ENCODE measurements at regions not wholly inside any gene's neighbourhood (a gene's known extent, or its start where the extent isn't known, plus 50 kb on each side); places are given as distances from the start of the nearest gene placed in this dataset.

DNA sequence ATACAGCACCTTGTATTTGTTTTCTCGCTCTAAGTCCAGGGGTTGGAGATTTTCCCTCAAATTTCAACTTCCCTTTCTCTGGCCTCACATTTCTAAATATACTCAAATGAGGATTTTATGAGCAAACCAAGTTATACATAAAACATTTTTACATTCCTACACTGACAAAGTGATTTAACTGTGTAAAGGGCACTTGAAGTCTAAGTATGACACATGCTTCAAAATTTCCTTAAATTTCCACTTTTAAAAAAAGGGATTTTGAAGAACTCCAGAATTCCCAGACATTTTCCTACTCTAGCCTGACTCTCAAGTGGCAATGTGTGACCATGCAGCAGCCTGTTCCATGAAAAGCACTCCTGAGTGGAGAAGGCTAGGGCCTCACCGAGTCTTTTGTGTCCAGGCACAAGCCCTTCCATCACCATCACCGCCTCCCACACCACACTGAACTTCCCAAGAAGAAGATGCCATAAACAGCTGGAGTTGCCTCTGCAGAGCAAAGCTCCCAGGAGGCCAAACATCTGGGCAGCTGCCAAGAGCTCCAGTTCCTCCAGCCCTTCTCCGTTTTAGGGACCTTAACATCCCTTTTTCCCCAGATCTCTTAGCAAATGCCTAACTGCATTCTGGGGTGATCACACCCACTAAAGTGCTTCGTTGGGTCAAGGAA lies 68.9 kb downstream of the NCR2 start:
- no peak for DNase-seq (ENCODE audit: low read depth)

DNA sequence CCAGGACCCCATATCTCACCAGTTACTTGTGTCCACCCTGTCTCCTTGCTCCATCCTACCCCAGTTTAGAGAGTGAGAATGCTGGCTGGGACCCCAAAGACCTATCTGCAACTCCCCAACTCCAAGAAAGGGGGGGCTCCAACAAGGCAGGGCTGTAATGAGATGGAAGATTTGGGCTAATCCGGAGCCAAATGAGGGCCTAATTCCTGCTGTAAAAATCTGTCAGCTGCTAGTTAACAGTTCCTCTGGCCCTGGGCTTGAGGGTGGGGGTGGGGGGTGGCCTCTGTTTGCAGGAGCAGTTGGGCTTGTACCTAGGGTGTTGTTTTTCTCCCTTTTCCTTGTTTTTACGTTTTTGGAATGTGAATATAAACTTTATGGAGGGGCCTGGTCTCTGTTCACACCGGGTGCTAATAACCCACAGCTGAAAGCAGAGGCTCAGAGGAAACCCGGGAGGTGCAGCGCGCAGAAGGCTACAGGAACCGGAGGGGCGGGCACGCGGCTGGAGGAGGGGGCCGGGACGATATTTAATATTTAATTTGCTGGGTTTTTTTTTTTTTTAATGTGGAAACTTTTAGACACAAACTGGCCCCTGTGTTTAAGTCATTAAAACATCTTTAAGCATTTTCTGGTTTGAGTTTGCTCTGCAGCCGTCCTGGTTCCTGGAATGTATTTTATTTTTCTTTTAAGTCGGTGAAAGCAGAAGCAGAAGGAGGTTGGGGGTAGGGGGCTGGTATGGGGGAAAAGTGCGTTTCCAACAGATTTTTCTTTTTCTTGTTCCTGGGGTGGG lies 70.7 kb downstream of the NCR2 start:
- DNase-seq (ENCODE audit: low read depth), result no peak

DNA sequence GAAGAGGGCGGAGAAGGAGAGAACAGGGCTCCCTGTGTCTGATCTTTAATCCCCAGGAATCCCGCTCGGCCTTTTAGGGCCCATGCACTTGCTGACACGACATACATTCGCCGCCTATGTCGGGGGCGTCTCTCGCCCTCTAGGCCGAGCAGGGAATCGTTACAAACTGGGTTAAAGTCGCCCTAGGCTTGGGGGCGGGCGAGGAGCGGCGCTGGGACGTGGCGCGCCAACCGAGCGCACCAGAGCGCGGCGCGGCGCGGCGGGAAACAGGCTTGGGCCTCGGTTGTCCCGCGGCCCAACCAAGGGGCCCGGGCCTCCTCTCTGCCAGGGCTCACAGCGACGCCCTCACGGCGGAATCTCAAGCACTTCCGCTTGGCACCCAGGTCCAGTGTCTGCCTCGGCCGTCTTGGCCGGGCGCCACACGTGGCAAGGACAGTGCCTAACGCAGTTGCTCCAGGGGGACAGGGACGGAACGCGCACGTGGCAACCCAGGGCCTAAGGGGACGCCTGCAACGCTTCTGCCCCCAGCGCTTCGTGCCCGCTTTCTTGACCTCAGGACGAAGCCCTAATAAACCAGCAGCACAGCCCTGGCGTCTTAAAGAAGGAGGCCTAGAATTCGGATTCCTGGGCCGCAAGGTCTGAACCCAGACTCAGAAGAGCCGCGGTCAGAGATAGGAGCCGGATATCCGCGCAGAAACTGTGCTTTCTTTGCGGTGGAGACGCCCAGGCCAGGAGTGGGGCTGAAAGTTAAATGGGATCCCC lies 71.5 kb downstream of the NCR2 start:
- DNase-seq (ENCODE audit: low read depth), result no peak

DNA sequence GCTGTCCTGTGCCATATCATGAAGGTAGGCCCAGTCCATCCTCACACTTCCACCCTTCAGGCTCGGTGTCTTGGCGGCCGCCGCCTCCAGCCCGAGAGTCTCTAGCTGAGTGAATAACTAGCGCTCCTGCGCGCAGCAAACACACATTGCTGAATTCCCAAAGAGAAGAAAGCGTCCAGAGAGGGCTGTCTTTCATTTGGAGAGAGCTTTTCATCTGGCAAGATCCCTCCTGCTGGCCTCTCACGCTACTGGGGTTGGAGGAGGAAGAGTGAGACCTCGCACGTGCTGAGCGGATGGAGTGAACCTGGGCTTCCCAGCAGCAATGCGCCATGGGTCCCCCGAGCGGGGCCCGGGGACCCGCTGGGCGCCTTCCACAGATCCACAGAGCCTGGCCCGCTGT lies 73.2 kb downstream of the NCR2 start:
- DNase-seq (ENCODE audit: low read depth), result no peak

DNA sequence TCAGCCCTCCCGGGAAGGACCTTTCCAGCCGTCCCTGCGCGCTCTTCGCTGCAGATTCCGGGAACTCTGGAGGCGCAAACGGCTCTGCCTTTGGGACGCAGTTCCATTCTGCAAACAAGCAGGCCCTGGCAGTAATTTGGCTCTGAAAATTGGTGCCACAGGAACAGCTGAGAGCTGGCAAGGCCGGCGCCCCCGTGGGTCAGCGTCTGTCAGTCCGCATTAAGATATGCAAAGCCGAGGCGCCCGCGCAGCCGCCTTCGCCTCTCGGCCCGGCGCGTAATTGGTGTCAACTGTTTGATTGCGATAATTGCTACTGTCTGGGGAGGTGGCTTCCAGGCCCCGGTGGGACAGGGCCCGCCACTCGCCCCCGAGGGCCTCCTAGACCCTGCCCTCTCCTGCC lies 73.6 kb downstream of the NCR2 start:
- DNase-seq (ENCODE audit: low read depth), result no peak

DNA sequence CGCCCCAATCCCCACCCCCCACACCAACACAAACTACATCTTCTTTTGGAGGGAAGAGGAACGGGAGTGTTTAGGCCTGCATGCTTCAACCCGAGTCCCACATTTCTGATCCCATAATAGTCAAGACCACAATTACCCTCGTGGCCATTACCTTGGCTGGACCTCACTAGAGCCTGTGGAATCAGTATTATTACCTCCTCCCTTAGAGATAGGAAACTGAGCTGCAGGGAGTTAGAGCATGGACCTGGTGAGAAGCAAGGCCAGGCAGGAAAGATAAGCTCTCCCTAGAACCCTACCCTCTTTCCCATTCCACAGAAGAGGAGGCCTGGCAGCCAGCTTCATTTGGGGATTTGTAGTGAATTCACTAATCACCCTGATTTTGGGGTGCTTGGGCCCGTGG lies 74.1 kb downstream of the NCR2 start:
- DNase-seq (ENCODE audit: low read depth), result no peak

DNA sequence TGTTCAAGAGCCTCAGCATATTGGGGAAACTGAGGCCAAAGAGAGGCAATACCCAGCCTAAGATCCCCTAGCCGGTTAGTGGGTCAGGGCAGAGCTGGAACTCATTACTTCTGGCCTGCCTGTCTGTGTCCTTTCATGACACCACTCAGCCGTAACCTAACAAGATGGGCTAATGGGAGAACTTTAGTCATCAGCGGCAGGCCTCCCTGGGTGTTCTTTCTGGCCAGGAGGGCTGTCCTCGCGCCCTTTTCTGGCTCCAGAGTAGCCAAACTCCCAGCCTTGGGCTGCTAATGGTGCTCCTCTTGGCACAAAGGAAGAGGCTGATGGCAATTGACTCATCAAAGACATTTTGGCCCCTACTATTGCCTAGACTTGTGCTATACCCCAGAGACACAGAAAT lies 76.6 kb downstream of the NCR2 start:
- no peak for DNase-seq (ENCODE audit: low read depth)

DNA sequence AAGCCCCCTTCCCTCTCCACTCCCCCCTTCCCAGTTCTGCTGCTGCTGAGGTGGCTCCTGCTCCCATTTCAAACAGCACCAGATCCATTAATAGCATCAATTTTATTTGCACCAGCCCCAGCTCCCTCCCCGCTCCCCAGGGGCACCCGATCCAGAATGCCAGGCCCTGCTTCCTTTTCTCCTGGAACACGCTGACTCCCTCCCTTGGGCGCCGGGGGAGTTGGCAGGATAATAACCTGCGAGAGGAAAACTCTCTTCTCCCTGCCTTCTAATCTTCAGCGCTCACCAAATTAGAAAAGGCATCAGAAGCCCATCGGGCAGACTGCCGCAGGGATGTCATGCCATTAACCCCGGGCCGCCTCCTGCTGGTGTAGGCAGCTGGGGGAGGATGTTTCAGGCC lies 77.8 kb downstream of the NCR2 start:
- DNase-seq (ENCODE audit: low read depth), result no peak

DNA sequence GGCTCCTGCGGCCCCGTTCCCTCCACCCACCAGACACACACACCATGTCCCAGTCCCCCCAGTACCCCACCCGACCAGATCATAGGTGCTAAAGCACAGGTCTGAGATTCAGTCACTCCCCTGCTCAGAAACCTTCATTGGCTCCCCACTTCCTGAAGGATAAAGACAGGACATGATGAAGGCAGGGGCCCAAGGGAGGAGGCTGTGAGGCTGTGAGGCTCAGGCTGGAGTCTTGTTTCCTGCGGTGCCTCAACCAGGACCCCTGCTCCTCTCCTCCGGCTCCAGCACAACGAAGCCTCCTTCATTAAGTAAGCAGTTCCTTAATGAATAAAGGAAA lies 81.1 kb downstream of the NCR2 start:
- no peak for DNase-seq (ENCODE audit: low read depth)

DNA sequence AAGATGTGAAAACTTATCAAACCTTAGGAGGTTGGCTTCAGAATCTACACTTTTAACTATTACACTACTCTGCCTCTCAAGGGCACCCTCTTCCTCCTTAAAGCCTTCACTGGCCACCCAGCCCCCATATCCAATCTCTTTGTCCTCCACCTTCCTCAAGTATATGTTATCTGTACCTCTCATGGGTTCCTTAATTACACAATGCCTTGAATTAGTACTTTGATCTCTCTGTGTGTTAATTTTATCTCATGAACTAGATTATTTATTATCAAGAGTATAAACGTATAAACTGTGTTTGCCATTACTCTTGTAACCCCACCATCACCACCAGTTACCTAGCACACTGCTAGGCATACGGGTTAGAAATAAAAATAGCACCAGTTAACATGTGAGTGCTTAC lies 83.3 kb downstream of the NCR2 start:
- DNase-seq (ENCODE audit: low read depth), result no peak

DNA sequence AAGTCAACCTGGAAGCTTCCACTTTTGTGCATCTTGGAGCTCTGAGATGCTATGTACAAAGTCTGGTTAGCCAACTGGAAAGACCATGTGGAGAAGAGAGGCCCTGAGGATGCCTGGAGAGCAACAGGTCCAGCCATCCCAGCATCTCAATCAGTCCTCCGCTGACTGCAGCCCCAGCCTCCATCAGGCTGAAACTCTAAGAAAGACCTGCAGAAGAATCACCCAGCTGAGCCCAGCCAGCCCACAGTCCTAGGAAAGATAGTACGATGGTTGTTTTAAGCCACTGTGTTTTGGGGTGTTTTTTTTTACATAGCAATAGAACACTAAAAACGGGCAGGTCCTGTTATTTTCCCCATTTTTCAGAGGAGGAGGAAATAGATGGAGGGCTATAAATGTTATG lies 84.0 kb downstream of the NCR2 start:
- no peak for DNase-seq (ENCODE audit: low read depth)

DNA sequence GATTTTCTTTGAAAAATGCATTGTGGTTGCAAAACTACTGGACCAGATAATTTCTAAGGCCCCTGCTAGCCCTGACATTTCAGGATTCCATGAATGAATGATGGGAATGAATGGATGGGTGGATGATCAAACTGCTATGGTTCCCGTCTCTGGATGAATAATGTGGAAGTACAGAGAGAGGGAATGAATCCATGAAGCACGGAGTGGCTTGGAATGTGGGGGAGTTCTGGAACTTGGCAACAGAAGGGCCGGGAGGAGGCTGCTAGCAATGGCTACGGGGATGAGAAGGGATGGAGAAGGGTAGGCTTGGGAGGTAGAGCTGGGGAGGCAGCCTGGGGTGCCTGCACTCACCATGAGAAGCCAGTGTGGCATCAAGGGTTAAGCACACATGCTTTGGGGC lies 84.8 kb downstream of the NCR2 start:
- no peak for DNase-seq (ENCODE audit: low read depth)

DNA sequence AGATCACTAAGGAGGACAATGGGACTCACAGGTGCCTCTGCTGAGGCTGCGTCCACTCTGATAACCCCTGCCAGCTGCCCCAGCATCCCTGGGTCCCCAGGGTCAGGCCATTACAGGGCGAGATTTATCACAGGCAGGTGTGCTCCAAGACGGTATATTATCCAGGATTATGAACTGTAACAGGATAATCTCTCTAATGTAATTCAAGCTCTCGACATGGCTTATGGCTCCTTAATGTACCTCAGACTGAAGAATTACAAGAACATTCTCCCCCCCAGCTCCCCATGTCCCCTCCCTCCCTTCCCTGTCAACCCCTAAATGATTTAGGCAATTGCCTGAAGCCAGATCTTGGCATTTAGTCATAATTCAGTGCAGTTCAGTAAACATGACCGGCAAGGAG lies 86.8 kb downstream of the NCR2 start:
- no peak for DNase-seq (ENCODE audit: low read depth)

DNA sequence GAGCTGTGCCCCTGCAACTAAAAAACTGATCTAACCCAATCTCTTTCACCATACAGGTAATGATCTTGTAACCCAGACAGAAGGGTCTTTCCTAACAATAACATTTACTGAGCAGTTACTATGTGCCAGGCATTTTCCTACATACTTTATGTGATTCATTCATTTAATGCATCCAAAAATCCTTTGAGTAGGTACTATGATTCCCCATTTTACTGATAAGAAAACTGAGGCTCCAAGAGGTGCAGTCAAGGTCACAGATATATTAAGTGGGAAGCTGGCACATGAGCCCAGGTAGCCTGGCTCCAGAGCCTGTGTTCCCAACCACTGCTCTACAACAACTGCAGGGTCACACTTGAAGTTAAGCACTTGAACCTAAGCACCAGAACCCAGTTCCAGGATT lies 87.6 kb downstream of the NCR2 start:
- no peak for DNase-seq (ENCODE audit: low read depth)

DNA sequence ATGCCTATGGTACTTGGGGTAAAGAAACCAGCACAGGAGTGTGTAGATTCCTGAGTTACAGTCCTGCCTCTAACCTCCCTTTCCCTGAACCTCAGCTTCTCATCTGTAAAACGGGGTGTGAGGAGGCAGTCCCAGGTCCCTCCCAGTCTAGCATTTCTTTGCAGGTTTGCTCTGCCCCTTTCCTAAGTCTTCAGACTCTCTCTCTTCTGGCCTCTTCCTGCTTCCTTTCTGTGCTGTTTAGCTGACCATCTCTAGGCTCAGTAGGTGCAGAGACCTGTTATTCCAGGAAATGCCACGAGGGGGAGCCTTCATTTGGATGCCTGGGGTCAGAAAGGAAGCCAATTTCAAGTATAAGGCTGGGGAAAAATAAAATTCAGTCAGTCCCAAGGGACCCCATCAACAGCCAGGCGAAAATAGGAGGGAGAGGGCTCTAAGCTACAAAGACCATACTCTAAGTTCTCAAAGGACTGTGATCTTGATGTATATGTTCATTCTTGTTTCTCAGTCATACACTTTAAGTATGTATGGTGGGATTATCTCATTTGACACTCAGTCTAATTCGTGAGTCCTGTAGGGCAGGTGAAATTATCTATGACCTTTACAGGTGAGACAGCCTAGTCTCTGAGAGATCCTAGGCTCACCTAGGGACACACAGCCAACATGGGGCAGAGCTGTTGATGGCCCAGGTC lies 89.1 kb downstream of the NCR2 start:
- DNase-seq (ENCODE audit: low read depth), result peak; percentile 45

DNA sequence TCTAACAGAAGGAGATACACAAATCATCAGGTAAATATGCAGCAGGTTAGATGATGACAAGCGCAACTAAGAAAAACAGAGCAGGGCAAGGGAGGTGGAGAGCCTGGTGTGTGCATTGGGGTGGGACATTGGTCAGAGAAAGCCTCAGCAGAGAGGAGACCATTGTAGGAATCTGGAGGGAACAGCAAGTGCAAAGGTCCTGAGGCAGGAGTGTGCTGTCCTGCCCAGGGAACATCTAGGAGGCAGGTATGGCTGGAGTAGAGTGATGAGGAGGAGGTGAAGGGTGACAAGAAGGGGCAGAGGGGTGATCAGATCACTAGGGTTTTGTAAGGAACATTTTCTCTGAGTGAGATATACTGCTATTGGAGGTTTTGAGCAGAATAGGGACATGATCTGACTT lies 90.1 kb downstream of the NCR2 start:
- DNase-seq (ENCODE audit: low read depth), result no peak

DNA sequence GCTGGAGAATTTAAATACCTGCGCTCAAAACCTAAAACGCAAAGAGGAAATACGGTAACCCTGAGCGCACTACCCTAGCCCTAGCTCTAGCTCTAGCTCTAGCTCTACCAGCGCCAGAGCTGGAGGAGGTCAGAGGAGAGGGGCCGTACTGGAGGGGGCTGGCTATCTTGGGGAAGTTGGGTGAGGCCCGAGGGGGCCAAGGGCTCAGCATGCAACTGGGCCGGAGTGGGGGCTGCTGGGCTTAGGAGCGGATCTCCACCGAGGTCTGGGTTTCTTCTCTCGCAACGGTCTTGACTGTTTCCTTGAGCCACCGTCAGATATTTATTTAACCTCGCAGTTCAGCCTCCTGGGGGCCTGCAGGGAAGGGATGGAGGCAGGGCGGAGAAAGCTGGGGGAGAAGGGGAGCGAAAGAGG lies 91.0 kb downstream of the NCR2 start:
- no peak for DNase-seq (ENCODE audit: low read depth)

DNA sequence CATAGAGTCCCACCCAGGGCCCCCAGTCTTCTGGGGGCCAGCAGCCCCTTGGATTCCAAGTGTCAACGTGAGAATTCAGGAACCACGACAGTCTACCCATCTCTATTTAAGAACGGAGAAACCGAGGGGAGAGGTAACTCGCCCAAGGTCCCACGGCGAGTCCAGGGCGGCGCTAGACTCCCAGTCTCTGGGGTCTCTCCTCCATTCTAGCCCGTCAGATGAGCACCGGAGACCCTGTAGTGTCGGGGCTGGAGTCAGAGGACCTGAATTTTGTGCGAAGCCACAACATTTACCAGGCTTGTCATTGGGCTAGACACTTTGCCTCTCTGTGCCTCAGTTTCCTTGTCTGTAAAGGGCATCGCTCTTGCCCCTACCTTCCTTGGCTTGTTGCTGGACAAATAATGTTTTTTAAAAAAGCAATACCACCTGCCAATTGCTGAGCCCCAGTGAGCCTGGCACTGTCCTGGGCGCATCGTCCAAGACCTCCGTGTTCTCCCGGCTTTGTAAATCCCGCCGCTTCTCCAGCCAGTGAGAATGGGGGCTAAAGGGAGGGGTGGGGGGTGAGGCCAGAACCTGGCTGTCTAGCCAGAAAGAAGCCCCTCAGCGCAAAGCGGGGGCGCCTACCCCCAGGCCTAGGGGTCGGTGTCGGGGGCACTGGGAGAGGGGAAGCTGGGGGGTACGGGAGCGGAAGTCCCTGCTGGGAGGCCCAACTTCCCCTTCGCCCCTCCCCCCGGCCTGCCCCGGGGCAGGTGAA lies 91.7 kb downstream of the NCR2 start:
- no peak for DNase-seq (ENCODE audit: low read depth)

DNA sequence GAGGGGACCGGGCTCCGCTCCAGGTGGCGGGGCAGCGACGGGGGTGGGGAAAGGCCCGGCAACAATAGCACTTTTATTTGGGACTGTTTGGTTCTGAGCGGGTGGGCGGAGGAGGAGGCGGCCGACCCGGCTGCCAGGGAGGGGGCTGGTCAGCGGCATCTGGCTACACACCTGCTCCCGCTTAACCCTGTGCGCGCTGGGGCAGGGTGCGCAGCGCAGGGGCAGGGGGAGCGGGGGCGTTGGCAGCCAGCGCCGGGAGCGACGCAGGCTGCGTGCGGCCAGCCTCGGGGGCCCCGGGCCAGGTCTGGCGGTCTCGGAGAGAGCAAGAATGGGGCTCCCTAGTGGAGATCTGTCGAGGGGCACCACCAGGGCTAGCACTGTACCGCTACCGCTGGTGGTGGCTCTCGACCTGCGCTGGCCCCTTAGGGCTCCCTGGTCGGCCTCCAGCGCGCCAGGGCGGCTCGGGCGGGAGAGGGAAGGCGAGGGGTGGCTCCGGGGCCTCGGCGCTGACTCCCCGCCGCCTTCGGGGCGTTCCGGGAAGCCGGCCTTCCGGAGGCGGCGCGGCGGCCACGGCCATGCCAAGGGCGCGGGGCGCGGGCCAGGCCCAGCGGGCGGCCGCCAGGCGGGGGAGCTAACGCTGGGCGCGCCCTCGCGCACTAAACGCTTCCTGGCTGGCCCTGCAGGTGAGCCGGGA lies 92.4 kb downstream of the NCR2 start:
- no peak for DNase-seq (ENCODE audit: low read depth)

DNA sequence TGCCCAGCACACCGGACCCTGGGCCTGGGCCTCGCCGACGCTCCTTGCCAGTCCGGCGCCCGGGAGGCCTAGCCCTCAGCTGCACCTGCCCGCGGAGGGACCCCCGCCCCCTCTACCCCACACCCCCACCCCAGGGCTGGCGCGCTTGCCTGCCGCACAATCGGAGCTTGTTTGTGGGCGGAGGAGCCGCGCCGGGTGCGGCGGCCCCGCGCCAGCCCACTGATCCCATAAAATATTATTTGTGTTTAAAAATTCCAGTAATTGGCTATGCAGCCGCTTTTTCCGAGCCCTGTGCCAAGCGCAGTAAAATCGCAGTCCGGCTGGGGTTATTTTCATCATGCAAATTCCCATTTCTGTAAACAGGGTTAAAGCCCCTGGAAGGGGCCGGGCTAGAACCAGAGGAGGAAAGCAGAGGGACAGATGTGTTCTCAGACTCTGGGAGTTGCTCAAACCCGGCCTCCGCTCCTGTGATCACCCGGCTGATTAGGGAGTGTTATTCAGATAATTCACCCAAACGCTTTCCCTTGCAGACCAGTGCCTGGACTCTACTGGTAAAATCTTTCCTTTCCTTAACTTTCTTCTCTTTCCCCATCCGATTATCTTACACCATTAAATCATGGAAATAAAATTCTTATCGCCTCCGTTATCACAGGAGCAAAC lies 93.1 kb downstream of the NCR2 start:
- no peak for DNase-seq (ENCODE audit: low read depth)

DNA sequence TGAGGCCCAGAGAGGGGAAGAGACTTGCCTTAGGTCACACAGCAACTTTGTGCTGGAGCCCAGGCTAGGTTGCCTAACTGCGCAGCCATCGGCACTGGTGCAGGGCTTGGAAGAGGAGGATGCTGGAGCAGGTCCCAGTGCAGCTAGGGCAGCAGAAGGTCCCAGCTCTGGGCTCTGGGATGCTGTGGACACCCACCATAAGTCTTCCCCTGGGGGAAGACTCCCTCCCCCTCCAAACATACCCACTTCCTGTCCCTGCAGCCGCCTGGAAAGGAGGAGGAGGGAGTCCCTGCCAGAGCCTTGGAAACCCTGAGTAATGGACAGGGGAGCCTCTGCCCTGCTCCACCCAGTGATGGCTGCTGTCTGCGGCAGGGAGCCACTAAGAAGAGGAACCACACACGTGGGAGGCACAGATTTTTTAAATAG lies 93.6 kb downstream of the NCR2 start:
- no peak for DNase-seq (ENCODE audit: low read depth)

Data from stimulated activated CD8-positive, alpha-beta memory T cell treated with anti-CD3 and anti-CD28 coated beads, Interleukin-12 subunit alpha, Interleukin-12 subunit beta, amount 100 ng/mL, for 4 hours (primary cell).